ENCODE measurements at regions not wholly inside any gene's neighbourhood (a gene's known extent, or its start where the extent isn't known, plus 50 kb on each side); places are given as distances from the start of the nearest gene placed in this dataset.

- TF ChIP-seq CTCF (conservative IDR thresholded peaks at IDR 0.05): no peak
- no peak for TF ChIP-seq ZFX (IDR thresholded peaks at IDR 0.05)
Observed at GRCh38 chr16:59997706-59998105, 1263.6 kb upstream of the GOT2 start.
